HG02885 (cell line): ENCODE measurements at regions not wholly inside any gene's neighbourhood (a gene's known extent, or its start where the extent isn't known, plus 50 kb on each side); places are given as distances from the start of the nearest gene placed in this dataset.

Experiments used
- ATAC-seq: cut with Tn5 transposase; IDR thresholded peaks from one replicate; pipeline ENCODE4 v1.9.1; 2021; ENCODE audit warnings: mild to moderate bottlenecking; ENCODE audit not compliant: unreplicated experiment, poor library complexity

- no peak for ATAC-seq
These were observed 355.3 kb upstream of the SMIM21 start for GRCh38 chr18:75782826-75783225.

DNA sequence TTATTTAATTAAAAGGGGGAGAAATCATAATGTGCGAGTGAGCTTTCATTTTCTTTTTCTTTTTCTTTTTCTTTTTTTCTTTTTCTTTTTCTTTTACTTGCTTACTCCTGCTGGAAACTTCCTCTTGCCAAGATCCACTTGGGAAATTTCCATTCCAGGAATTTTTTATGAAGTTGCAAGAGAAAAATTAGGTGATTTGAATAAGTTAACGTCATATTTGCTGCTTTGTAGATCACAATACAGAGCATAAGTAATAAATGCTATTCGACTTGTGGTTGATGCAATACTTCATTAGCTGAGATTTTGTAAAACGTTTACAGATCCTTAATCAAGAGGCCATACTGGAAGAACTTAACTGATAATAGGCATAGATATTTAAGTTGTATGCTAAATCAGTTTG lies 354.7 kb upstream of the SMIM21 start:
- ATAC-seq: no peak

DNA sequence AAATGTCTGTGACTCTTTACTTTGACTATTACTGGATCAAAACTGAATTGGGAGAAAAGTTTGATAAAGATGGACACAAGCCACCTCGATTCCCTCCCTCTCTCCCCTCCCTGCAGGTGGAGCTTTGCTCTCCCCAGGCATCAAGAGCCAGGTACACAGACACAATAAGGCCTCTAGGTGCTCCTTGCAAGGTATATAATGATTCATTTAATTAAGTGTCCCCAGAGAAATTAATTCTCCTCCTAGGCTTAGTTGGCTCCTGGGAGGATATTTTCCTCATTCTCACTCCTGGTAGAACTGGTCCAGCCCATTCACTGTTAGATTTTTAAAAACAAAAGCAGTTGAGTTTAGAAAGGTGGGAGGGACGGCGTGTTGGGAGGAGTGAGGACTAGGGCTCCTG lies 352.4 kb upstream of the SMIM21 start:
- ATAC-seq: no peak

GRCh38 chr18:75779450-75779849 lies 351.9 kb upstream of the SMIM21 start:
- ATAC-seq: no peak

DNA sequence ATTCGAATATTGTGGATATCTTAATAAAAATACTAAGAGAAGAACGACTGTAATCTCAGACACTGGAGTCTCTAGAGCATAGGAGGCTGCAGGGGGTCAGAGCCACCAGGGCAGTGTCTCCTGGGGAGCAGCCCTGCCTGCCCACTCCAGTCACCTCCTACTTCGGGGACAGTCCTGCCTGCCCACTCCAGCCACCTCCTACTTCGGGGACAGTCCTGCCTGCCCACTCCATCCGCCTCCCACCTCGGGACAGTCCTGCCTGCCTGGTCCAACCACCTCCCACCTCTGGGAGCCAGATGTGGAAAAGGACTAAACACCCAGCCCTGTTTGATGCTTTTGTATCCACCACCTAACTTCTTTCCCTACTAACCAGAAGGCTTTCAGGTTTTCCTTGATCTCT lies 350.1 kb upstream of the SMIM21 start:
- no peak for ATAC-seq

DNA sequence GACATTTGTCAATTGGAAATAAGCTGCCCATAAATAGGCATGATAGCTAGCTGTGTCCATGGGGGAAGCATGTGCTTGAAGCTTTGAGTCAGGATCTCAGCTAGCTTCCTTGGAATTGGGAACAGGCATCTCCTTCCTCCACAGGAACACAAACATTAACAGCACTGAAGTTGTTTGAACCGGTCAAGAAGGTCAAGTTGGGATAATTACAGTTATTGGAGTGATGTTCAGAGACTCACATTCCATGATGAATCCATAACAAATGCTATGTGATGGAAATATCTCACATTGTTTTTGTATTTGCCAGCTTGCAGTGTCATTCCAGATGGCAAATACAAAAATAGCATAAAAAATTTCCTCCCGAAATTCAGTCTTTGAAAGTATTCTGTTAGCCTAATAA lies 347.6 kb upstream of the SMIM21 start:
- no peak for ATAC-seq

GRCh38 chr18:75773618-75774017 lies 346.1 kb upstream of the SMIM21 start:
- ATAC-seq: no peak

- ATAC-seq: no peak
These were observed 335.3 kb upstream of the SMIM21 start for GRCh38 chr18:75762758-75763157.

- no peak for ATAC-seq
These were observed 332.7 kb upstream of the SMIM21 start for GRCh38 chr18:75760208-75760607.

DNA sequence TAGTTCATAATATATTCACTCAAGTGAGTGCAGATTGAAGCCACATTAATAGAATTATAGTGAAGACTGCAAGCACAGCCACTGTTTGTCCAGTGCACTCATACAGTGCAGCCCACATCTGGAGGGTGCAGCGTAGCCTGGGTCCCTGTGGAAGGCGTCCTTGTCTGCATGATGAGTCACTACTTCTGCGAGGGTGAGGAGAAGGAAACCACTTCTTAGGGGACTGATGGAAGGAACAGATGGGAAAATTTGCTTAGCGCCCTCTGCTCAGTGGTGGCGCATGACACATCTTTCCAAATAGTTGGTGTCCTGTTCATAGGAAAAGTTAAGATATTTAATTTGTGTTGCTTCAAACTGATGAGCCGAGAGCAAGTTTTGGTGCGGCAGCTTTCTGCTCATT lies 330.4 kb upstream of the SMIM21 start:
- ATAC-seq: no peak

DNA sequence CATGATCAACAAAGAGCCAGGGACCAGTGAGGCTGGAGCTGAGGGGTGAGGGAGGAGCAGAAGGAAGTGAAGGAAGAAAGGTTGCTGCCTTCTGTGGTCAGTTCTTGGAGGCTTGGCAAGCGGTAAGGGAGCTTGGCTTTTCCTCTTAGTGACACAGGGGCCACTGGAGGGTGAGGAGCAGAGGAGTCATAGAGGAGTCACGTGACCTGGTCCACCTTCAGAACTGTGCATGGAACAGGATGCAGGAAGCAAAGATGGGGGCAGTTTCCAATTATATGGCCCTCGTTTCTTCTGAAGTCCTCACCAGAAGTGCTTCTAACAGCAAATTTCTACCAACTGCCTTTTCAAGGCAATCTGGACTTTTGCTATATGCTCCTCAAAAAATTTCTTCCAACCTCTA lies 326.9 kb upstream of the SMIM21 start:
- no peak for ATAC-seq

GRCh38 chr18:75753753-75754152 lies 326.2 kb upstream of the SMIM21 start:
- ATAC-seq: no peak

- ATAC-seq: no peak
These were observed 325.3 kb upstream of the SMIM21 start for GRCh38 chr18:75752740-75753263.

GRCh38 chr18:75745147-75745546 lies 317.6 kb upstream of the SMIM21 start:
- no peak for ATAC-seq

DNA sequence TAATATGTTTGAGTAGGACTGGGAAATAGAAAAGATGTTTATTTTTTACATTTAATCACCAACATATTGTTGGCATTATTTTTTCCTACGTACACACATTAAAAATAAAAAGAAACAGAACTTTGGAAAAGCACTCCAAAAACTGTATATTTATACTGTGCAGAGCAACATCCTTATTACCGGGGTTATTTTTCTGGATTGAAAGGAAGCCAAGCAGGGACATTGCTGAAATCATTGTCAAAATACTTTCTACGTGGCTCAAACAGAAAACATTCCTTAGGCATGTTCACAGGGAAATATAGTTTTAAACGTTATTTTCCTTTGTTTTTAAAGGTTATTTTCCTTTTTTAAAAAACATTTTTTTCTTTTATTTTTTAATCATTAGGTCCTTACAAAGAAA lies 315.0 kb upstream of the SMIM21 start:
- ATAC-seq: no peak

DNA sequence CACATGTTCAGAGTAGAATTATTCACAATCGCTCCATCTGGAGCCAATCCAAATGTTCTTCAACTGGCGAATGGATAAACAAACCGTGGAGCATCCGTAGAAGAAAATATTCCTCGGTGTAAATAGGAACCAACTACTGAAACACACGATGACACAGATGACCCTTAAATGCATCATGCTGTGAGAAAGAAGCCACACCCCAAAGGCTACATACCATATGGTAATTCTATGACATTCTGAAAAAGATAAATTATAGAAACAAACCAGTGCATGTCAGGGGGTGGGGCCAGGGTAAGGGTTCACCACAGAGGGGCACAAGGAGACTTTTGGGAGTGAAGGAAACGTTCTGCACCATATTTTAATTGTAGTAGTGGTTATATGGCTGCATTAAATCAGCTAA lies 312.2 kb upstream of the SMIM21 start:
- no peak for ATAC-seq

DNA sequence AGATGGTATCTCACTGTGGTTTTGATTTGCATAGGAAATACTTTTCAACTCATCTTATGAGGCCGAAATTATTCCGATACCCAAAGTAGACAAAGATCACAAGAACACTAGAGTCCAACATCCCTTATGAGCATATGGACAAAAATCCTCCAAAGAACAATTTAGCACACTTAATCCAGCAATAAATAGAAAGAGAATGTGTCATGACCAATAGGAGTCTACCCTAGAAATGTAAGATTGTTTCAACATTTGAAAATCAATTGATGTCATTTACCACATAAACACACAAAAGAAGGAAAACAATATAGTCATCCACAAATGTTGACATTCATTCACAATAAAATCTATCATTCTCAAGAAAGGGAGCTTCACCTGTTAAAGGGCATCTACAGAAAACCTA lies 307.8 kb upstream of the SMIM21 start:
- no peak for ATAC-seq

DNA sequence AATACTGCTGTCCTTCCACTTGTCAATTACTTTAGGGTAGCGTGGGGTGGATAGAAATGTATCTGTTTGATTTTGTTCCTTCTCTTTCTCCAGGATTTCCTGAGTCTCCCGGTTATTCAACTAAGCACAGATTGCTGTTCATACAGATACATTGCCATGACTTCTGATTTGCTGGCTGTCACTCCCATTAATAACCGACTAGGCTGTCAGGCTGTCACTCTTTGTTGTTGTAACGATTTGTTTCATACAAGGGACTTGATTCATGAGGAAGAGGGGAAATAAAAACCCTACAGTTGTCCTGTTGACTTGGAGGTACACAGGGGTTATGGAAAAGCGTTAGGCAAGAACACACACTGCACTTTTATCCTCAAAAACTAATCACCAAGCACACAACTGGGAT lies 302.7 kb upstream of the SMIM21 start:
- ATAC-seq: no peak

- ATAC-seq: no peak
These were observed 301.1 kb upstream of the SMIM21 start for GRCh38 chr18:75728621-75729020.

DNA sequence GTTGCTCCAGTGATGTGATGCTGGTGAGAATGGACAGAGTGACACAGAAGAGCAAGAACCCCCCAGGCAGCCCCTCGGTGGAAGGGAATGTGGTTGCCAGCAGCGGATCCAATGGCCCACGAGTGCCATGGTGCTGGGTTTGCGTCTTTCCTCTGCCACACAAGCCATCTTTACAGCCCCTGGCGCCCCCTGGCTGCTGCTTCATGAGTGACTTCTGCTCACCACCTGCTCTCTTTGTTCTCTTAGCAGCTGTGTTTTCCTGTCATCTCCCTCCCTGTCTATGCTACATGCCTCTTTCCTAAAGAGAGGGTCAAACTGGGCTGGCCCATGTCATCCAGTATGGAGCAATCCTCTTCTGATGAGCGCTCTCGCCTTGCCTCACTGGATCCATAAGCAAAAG lies 300.0 kb upstream of the SMIM21 start:
- ATAC-seq: no peak

DNA sequence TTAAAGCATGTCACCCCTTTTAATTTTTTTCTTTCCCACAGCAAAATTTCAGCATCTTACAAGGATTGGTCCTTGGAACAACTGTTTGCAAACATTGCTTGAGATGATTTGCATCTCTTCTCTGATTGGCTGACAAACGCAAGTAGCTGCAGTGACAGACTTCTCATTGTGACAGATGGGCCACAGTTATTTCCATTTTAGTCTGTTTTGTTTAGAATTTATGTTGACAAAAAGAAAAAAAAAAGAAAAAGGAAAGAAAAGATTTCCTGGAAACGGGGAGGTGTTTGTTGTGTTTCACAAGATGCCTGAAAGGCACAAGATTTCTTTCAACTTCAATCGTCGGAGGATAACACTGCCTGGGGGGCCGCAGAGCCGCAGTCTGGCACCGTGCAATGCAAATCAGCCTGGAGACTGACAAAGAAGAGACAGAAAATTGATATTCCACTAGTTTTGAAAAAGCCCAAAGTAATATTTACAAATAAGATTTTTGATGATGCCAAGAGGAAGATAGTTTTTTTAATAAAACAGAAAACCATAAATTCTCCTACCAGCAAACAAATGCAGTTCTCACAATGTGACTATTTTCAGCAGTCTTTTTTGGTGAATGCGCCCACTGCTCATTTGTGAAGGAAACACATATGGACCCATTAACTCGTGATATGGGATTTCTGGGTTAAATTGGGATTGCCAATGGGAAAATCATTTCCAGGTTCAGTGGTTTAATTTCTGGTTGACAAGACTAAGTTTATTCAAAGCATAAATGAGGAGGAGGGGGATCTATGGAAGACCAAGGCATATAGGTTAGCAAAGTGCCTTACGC lies 296.2 kb upstream of the SMIM21 start:
- ATAC-seq: no peak

DNA sequence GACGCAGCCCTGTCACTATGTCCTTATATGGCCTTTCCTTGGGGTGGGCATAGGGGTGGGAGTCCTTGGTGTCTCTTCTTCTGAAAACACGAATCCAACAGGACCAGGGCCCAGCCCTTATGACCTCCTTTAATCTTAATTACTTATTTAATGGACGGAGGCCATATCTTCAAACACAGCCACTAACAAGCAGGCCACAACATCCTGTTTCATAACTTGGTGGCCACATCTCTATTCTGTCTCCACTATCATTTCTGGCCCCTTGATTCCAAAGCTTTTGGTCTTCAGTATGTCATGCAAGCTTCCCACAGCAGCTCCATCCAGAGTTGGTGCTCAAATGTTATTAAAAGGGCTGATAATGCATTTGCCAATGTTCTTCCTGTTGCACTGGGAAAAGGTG lies 287.3 kb upstream of the SMIM21 start:
- ATAC-seq: no peak
